B cell (primary cell): ENCODE measurements at regions not wholly inside any gene's neighbourhood (a gene's known extent, or its start where the extent isn't known, plus 50 kb on each side); places are given as distances from the start of the nearest gene placed in this dataset.
"Not testable (repeated sequence)": the region's sequence is repeated elsewhere in the genome, so short reads cannot be mapped to it uniquely, and the experiment has no call there.

Experiments used
- CTCF ChIP-seq: fragments of 200-600 bp; IDR thresholded peaks from one replicate; pipeline ENCODE4 v1.8.0; 2022; ENCODE audit warnings: antibody characterized with exemption, mild to moderate bottlenecking
- EZH2 ChIP-seq: IDR thresholded peaks from 2 replicates; pipeline ENCODE4 v1.6.1; 2012; ENCODE audit warnings: borderline replicate concordance, low read depth, mild to moderate bottlenecking, moderate library complexity, low read length; ENCODE audit not compliant: insufficient read depth, poor library complexity, severe bottlenecking

DNA sequence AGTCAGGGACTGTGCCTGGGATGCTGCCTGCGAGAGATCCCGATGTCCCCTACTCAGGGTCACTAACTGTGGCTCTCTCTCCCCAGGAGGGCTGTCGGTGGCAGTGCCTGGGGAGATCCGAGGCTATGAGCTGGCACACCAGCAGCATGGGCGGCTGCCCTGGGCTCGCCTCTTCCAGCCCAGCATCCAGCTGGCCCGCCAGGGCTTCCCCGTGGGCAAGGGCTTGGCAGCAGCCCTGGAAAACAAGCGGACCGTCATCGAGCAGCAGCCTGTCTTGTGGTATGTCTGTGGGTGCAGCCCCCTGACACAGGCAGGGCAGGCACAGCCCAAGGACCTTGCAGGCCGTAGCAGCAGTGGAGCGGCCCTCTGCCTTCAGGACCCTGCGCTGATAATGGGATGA, 3088.9 kb downstream of the RPIA start:
- not testable (repeated sequence) for TF ChIP-seq CTCF, EZH2
